Thymus (tissue), 11 donors: ENCODE measurements at regions not wholly inside any gene's neighbourhood (a gene's known extent, or its start where the extent isn't known, plus 50 kb on each side); places are given as distances from the start of the nearest gene placed in this dataset.
"Not testable (repeated sequence)": the region's sequence is repeated elsewhere in the genome, so short reads cannot be mapped to it uniquely, and the experiment has no call there.

Experiments used
- DNase-seq, 9 donors: peaks; one replicate each; pipeline ENCODE4 v3.0.0-alpha.2; 2013; ENCODE audit warnings: low spot score in 9 of 9, low read depth in 6 of 9, missing footprints in 1 of 9
- H3K27ac ChIP-seq, 2 donors: one replicate each; pipeline ENCODE4 v1.5.1; 2013; ENCODE audit warnings: control low read depth in 1 of 2, low read depth in 1 of 2, low read length in 1 of 2, mild to moderate bottlenecking in 1 of 2, moderate library complexity in 1 of 2
- H3K27me3 ChIP-seq, 2 donors: one replicate each; pipeline ENCODE4 v1.5.1; 2013; ENCODE audit warnings: low read length in 1 of 2; ENCODE audit not compliant: control insufficient read depth in 2 of 2, insufficient read depth in 1 of 2
- H3K36me3 ChIP-seq, 2 donors: one replicate each; pipeline ENCODE4 v1.5.1; 2013; ENCODE audit warnings: low read length in 1 of 2, mild to moderate bottlenecking in 1 of 2, moderate library complexity in 1 of 2; ENCODE audit not compliant: control insufficient read depth in 2 of 2, insufficient read depth in 2 of 2
- H3K4me1 ChIP-seq, 2 donors: one replicate each; pipeline ENCODE4 v1.5.1; 2013; ENCODE audit warnings: low read length in 2 of 2; ENCODE audit not compliant: control insufficient read depth in 2 of 2, insufficient read depth in 2 of 2
- H3K4me3 ChIP-seq, 2 donors: one replicate each; pipeline ENCODE4 v1.5.1; 2013; ENCODE audit warnings: low read length in 2 of 2, control low read depth in 1 of 2, mild to moderate bottlenecking in 1 of 2
- H3K9me3 ChIP-seq, 2 donors: one replicate each; pipeline ENCODE4 v1.5.1; 2013; ENCODE audit warnings: low read length in 1 of 2, mild to moderate bottlenecking in 1 of 2; ENCODE audit not compliant: control insufficient read depth in 2 of 2, insufficient read depth in 1 of 2
- WGBS: extraction: QIAGEN DNeasy Blood & Tissue Kit; methylation state at CpG from one replicate; pipeline ENCODE4 v1.1.7; 2013; 5-methylcytosine and 5-hydroxymethylcytosine counted together
- donor health status: healthy.

DNA sequence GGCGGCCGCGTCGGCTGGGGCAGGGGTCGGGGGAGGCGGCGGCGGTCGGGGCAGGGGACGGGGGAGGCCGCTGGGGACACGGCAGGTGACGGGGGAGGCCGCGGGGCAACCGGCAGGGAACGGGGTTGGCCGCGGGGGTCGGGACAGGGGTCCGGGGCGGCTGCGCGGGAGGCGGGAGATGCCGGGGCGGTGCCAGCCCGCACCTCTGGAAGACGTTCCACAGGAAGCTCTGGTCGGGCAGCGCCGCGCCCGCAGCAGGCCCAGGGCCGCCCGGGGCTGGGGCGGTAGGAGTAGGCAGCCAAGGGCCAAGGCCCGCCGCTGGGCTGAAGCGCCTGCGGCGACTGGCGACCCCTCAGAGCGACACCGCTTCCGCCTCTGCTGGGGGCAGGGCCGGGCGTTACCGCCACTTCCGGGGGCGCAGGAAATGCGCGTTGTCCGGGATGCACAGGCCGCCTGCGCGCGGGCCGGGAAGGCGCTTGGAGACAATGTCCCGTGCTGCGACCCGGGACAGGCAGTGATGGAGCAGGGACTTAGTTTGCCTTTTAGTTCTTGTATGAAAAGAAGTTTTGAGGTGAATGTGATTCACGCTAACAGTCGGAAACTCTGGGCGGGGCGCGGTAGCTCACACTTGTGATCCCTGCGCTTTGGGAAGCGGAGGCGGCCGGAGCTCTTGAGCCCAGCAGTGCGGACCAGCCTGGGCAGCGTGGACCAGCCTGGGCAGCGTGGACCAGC lies 110.0 kb upstream of the LPCAT1 start:
- Histone ChIP-seq H3K9me3 (no peaks in the 10 kb centered on the region), H3K4me1 (peaks cover 2 to 5% of the 10 kb centered on the region in 2 donors), H3K27ac (peak overlapping the region; percentile 26 to 85), H3K4me3 (peak overlapping the region; percentile 62 to 81), H3K36me3 (no peaks in the 10 kb centered on the region), H3K27me3 (peaks cover 0 to 41% of the 10 kb centered on the region in 2 donors)
- DNase-seq: peak in 8 of 9 donors; percentile 48 to 85 (median 68)
- WGBS: under 1% methylated on average over 75 of the region's 75 CpGs

- 97% methylated on average over 5 of the region's 5 CpGs for WGBS
- DNase-seq, H3K9me3 ChIP-seq, H3K27ac ChIP-seq, H3K4me1 ChIP-seq, H3K4me3 ChIP-seq, H3K36me3 ChIP-seq: not testable (repeated sequence)
- H3K27me3 ChIP-seq: peaks cover 0 to 17% of the 10 kb centered on the region in 2 donors
These were observed 107.2 kb upstream of the LPCAT1 start for GRCh38 chr5:1631004-1631403.

DNA sequence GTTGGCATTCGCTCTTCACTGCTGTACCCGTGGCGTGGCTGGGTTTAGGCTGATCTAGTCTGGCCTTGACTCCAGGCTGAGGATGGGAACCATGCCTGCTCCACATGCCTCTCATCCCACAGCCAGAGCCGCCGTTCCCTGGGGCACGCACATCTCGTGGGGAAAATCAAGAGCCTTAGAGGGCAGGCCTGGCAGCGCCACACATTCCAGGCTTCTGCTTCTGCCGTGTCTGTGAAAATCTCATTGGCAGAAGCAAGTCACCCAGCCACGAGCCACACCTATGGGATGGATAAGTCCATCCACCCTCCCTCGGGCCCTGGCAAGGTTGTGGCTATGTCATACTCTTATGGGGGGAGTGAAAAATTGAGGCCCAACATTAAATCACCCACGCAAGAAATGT lies 102.6 kb upstream of the LPCAT1 start:
- peaks cover 0 to 13% of the 10 kb centered on the region in 2 donors for H3K36me3 ChIP-seq
- not testable (repeated sequence) for H3K4me3 ChIP-seq, H3K4me1 ChIP-seq, H3K9me3 ChIP-seq, H3K27ac ChIP-seq, DNase-seq, H3K27me3 ChIP-seq
- WGBS: 99% methylated on average over 12 of the region's 12 CpGs

DNA sequence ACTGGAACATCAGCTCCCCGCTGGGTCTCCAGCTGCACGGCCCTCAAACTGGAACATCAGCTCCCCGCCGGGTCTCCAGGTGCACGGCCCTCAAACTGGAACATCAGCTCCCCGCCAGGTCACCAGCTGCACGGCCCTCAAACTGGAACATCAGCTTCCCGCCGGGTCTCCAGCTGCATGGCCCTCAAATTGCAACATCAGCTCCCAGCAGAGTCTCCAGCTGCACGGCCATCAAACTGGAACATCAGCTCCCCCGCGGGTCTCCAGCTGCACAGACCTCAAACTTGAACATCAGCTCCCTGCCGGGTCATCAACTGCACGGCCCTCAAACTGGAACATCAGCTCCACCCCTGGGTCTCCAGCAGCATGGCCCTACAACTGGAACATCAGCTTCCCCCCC lies 95.8 kb upstream of the LPCAT1 start:
- peaks cover 0 to 29% of the 10 kb centered on the region in 2 donors for H3K36me3 ChIP-seq
- not testable (repeated sequence) for H3K4me3 ChIP-seq, H3K9me3 ChIP-seq, H3K27ac ChIP-seq, H3K4me1 ChIP-seq, H3K27me3 ChIP-seq, DNase-seq
- 92% methylated on average over 14 of the region's 14 CpGs for WGBS

- peaks cover 0 to 24% of the 10 kb centered on the region in 2 donors for H3K36me3 ChIP-seq
- DNase-seq, H3K4me1 ChIP-seq: not testable (repeated sequence)
These were observed 94.6 kb upstream of the LPCAT1 start for GRCh38 chr5:1618296-1618865.

GRCh38 chr5:1617236-1617755 lies 93.5 kb upstream of the LPCAT1 start:
- not testable (repeated sequence) for H3K27me3 ChIP-seq, DNase-seq, H3K4me3 ChIP-seq, H3K9me3 ChIP-seq, H3K4me1 ChIP-seq, H3K27ac ChIP-seq
- H3K36me3 ChIP-seq: peaks cover 0 to 24% of the 10 kb centered on the region in 2 donors
- WGBS: 96% methylated on average over 16 of the region's 16 CpGs

More at GRCh38 chr5:1618296-1618865, 94.6 kb upstream of the LPCAT1 start:
- not testable (repeated sequence) for H3K4me3 ChIP-seq, H3K9me3 ChIP-seq, H3K27ac ChIP-seq, H3K27me3 ChIP-seq
- 97% methylated on average over 18 of the region's 18 CpGs for WGBS

- not testable (repeated sequence) for DNase-seq, H3K4me1 ChIP-seq, H3K4me3 ChIP-seq, H3K9me3 ChIP-seq, H3K27ac ChIP-seq, H3K27me3 ChIP-seq
- peaks cover 0 to 16% of the 10 kb centered on the region in 2 donors for H3K36me3 ChIP-seq
- 96% methylated on average over 13 of the region's 13 CpGs for WGBS
These were observed 89.8 kb upstream of the LPCAT1 start for GRCh38 chr5:1613515-1613914.

DNA sequence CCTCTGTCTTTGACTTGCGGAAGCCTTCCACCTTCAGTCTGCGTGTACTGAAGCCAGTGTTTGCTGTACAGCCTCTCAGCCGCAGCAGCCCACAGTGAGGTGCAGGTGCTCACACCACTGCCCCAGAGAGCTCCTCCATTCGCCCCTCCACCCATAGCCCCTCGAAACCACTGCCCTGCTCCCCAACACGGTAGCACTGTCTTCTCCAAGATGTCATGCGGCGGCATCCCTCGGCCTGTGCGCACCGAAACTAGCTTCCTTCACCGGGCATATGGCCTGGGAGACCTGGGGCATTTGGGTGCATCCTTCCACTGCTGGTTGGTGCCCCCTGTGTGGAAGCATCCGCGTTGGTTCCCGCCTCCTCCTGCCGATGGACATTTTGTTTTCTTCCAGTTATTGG lies 86.8 kb upstream of the LPCAT1 start:
- not testable (repeated sequence) for H3K27me3 ChIP-seq, DNase-seq
- 94% methylated on average over 16 of the region's 16 CpGs for WGBS

DNA sequence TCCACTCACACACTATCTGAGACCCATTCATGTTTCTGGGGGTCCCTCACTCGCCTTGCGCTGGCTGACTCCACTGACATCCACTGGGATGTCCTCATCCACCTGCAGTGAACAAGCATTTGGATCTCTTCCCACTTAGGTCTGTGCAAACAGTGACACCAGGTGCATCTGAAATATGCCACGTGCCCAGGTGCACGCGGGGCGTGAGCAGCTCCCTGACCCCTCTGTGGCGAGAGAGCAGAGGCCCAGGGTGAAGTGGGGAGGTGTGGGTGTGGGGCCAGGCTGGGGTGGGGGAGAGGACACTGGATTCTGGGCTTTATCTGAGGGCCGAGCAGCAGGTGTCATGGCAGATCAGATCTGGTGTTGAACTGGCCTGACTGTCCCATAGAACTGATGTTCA lies 85.4 kb upstream of the LPCAT1 start:
- not testable (repeated sequence) for H3K27ac ChIP-seq, DNase-seq, H3K9me3 ChIP-seq, H3K36me3 ChIP-seq, H3K27me3 ChIP-seq, H3K4me1 ChIP-seq, H3K4me3 ChIP-seq
- WGBS: 94% methylated on average over 8 of the region's 8 CpGs

More for the DNA sequence above, 86.8 kb upstream of the LPCAT1 start:
- not testable (repeated sequence) for H3K4me1 ChIP-seq, H3K4me3 ChIP-seq, H3K27ac ChIP-seq, H3K36me3 ChIP-seq, H3K9me3 ChIP-seq
